Activated T-helper 2 cell treated with anti-CD3 and anti-CD28 coated beads, Interferon-gamma antibody, Interleukin-2, Interleukin-4, amounts not matched to agents 10 μg/mL and 5 μg/mL and 100 μg/mL, durations not matched to agents 14 hours and 24 hours and 36 hours (primary cell): ENCODE measurements at regions not wholly inside any gene's neighbourhood (a gene's known extent, or its start where the extent isn't known, plus 50 kb on each side); places are given as distances from the start of the nearest gene placed in this dataset.

Experiments used
- DNase-seq: peaks from one replicate; pipeline ENCODE4 v3.0.0; 2021; ENCODE audit warnings: low spot score
- H3K27ac Mint-ChIP-seq: one replicate; pipeline ENCODE4 v1.8.0; 2021; ENCODE audit warnings: mixed read lengths
- H3K27me3 Mint-ChIP-seq: one replicate; pipeline ENCODE4 v1.8.0; 2021; ENCODE audit warnings: low read depth, mixed read lengths
- H3K36me3 Mint-ChIP-seq: one replicate; pipeline ENCODE4 v1.8.0; 2021; ENCODE audit warnings: low read depth, mixed read lengths
- H3K4me1 Mint-ChIP-seq: one replicate; pipeline ENCODE4 v1.8.0; 2021; ENCODE audit warnings: low read depth, mixed read lengths
- H3K4me3 Mint-ChIP-seq: one replicate; pipeline ENCODE4 v1.8.0; 2021; ENCODE audit warnings: low read depth, mild to moderate bottlenecking, moderate library complexity, mixed read lengths
- H3K9me3 Mint-ChIP-seq: one replicate; pipeline ENCODE4 v1.8.0; 2021; ENCODE audit warnings: mixed read lengths
- intact Hi-C: fragments of 100-400 bp; cut with micrococcal nuclease; formaldehyde crosslinking; loops from one replicate; pipeline ENCODE4 v1.15.1; 2023

GRCh38 chr4:67256388-67257043 is 288.8 kb downstream of the CENPC start:
- H3K9me3 Mint-ChIP-seq = no peaks in the 10 kb centered on the region
- H3K27ac Mint-ChIP-seq = no peak overlapping the region
- H3K4me1 Mint-ChIP-seq = no peaks in the 10 kb centered on the region
- no peak overlapping the region for H3K4me3 Mint-ChIP-seq
- intact Hi-C loops = no loop called here
- no peak for DNase-seq
- H3K36me3 Mint-ChIP-seq = no peaks in the 10 kb centered on the region
- H3K27me3 Mint-ChIP-seq = no peaks in the 10 kb centered on the region

- H3K36me3 Mint-ChIP-seq = no peaks in the 10 kb centered on the region
- H3K9me3 Mint-ChIP-seq = no peaks in the 10 kb centered on the region
- H3K4me3 Mint-ChIP-seq = no peak overlapping the region
- no peaks in the 10 kb centered on the region for H3K4me1 Mint-ChIP-seq
- no peak for DNase-seq
- no peaks in the 10 kb centered on the region for H3K27me3 Mint-ChIP-seq
- intact Hi-C loops = no loop called here
- H3K27ac Mint-ChIP-seq = no peak overlapping the region
These were observed 295.0 kb downstream of the CENPC start for GRCh38 chr4:67250131-67250896.

GRCh38 chr4:67236788-67237187 is 308.5 kb downstream of the CENPC start:
- no peaks in the 10 kb centered on the region for H3K27me3 Mint-ChIP-seq
- intact Hi-C loops = no loop called here
- H3K9me3 Mint-ChIP-seq = no peaks in the 10 kb centered on the region
- DNase-seq = no peak
- H3K4me3 Mint-ChIP-seq = no peak overlapping the region
- H3K36me3 Mint-ChIP-seq = no peaks in the 10 kb centered on the region
- no peaks in the 10 kb centered on the region for H3K4me1 Mint-ChIP-seq
- no peak overlapping the region for H3K27ac Mint-ChIP-seq

GRCh38 chr4:67236318-67236717 is 309.0 kb downstream of the CENPC start:
- no peak for DNase-seq
- Mint-ChIP-seq H3K27ac (no peak overlapping the region), H3K27me3 (no peaks in the 10 kb centered on the region), H3K4me3 (no peak overlapping the region), H3K4me1 (no peaks in the 10 kb centered on the region), H3K36me3 (no peaks in the 10 kb centered on the region), H3K9me3 (no peaks in the 10 kb centered on the region)
- intact Hi-C loops = no loop called here

GRCh38 chr4:67234296-67234695 is 311.0 kb downstream of the CENPC start:
- Mint-ChIP-seq H3K4me1 (no peaks in the 10 kb centered on the region), H3K27ac (no peak overlapping the region), H3K4me3 (no peak overlapping the region), H3K36me3 (no peaks in the 10 kb centered on the region), H3K9me3 (no peaks in the 10 kb centered on the region), H3K27me3 (no peaks in the 10 kb centered on the region)
- no peak for DNase-seq
- intact Hi-C loops = no loop called here

- no peak overlapping the region for H3K27ac Mint-ChIP-seq
- H3K27me3 Mint-ChIP-seq = no peaks in the 10 kb centered on the region
- intact Hi-C loops = no loop called here
- H3K36me3 Mint-ChIP-seq = no peaks in the 10 kb centered on the region
- H3K9me3 Mint-ChIP-seq = no peaks in the 10 kb centered on the region
- no peaks in the 10 kb centered on the region for H3K4me1 Mint-ChIP-seq
- DNase-seq = no peak
- H3K4me3 Mint-ChIP-seq = no peak overlapping the region
These were observed 316.2 kb downstream of the CENPC start for GRCh38 chr4:67229148-67229547.

GRCh38 chr4:67220861-67221260 is 324.4 kb downstream of the CENPC start:
- no peaks in the 10 kb centered on the region for H3K4me1 Mint-ChIP-seq
- intact Hi-C loops = no loop called here

GRCh38 chr4:67218883-67219282 is 326.4 kb downstream of the CENPC start:
- intact Hi-C loops = no loop called here
- no peak overlapping the region for H3K4me3 Mint-ChIP-seq
- no peak for DNase-seq
- no peaks in the 10 kb centered on the region for H3K9me3 Mint-ChIP-seq
- no peak overlapping the region for H3K27ac Mint-ChIP-seq
- no peaks in the 10 kb centered on the region for H3K4me1 Mint-ChIP-seq
- no peaks in the 10 kb centered on the region for H3K36me3 Mint-ChIP-seq
- H3K27me3 Mint-ChIP-seq = no peaks in the 10 kb centered on the region

More at GRCh38 chr4:67220861-67221260, 324.4 kb downstream of the CENPC start:
- Mint-ChIP-seq H3K27ac (no peak overlapping the region), H3K9me3 (no peaks in the 10 kb centered on the region), H3K27me3 (no peaks in the 10 kb centered on the region), H3K36me3 (no peaks in the 10 kb centered on the region), H3K4me3 (no peak overlapping the region)
- DNase-seq = no peak

GRCh38 chr4:67207941-67208441 is 337.3 kb downstream of the CENPC start:
- Mint-ChIP-seq H3K27ac (no peak overlapping the region), H3K9me3 (no peaks in the 10 kb centered on the region), H3K27me3 (no peaks in the 10 kb centered on the region), H3K36me3 (no peaks in the 10 kb centered on the region), H3K4me3 (no peak overlapping the region), H3K4me1 (no peaks in the 10 kb centered on the region)
- no peak for DNase-seq
- intact Hi-C loops = no loop called here

GRCh38 chr4:67204441-67204840 is 340.9 kb downstream of the CENPC start:
- intact Hi-C loops = no loop called here
- Mint-ChIP-seq H3K4me1 (no peaks in the 10 kb centered on the region), H3K9me3 (no peaks in the 10 kb centered on the region), H3K4me3 (no peak overlapping the region), H3K27ac (no peak overlapping the region), H3K27me3 (no peaks in the 10 kb centered on the region), H3K36me3 (no peaks in the 10 kb centered on the region)
- DNase-seq = no peak

GRCh38 chr4:67201334-67201733 is 344.0 kb downstream of the CENPC start:
- Mint-ChIP-seq H3K9me3 (no peaks in the 10 kb centered on the region), H3K27me3 (no peaks in the 10 kb centered on the region), H3K36me3 (no peaks in the 10 kb centered on the region), H3K4me1 (no peaks in the 10 kb centered on the region), H3K27ac (no peak overlapping the region), H3K4me3 (no peak overlapping the region)
- intact Hi-C loops = no loop called here
- DNase-seq = no peak

GRCh38 chr4:67198727-67199126 is 346.6 kb downstream of the CENPC start:
- Mint-ChIP-seq H3K4me1 (no peaks in the 10 kb centered on the region), H3K9me3 (no peaks in the 10 kb centered on the region), H3K4me3 (no peak overlapping the region), H3K27me3 (no peaks in the 10 kb centered on the region), H3K36me3 (no peaks in the 10 kb centered on the region), H3K27ac (no peak overlapping the region)
- DNase-seq = no peak
- intact Hi-C loops = no loop called here

GRCh38 chr4:67167849-67168248 is 377.5 kb downstream of the CENPC start:
- Mint-ChIP-seq H3K4me3 (no peak overlapping the region), H3K4me1 (no peaks in the 10 kb centered on the region), H3K27me3 (no peaks in the 10 kb centered on the region), H3K27ac (no peak overlapping the region), H3K36me3 (no peaks in the 10 kb centered on the region), H3K9me3 (no peaks in the 10 kb centered on the region)
- no peak for DNase-seq
- intact Hi-C loops = no loop called here
